HG03565 (cell line): ENCODE measurements at regions not wholly inside any gene's neighbourhood (a gene's known extent, or its start where the extent isn't known, plus 50 kb on each side); places are given as distances from the start of the nearest gene placed in this dataset.
"Not testable (repeated sequence)": the region's sequence is repeated elsewhere in the genome, so short reads cannot be mapped to it uniquely, and the experiment has no call there.

Source experiments
- ATAC-seq: cut with Tn5 transposase; IDR thresholded peaks from one replicate; pipeline ENCODE4 v1.9.1; 2021; ENCODE audit warnings: mild to moderate bottlenecking, moderate library complexity; ENCODE audit not compliant: unreplicated experiment

- no peak for ATAC-seq
Observed at GRCh38 chr7:67875558-67875957, 878.9 kb downstream of the TYW1 start.

GRCh38 chr7:67878808-67879207 is 882.2 kb downstream of the TYW1 start:
- ATAC-seq = no peak

- ATAC-seq = no peak
Observed at GRCh38 chr7:67882843-67883242, 886.2 kb downstream of the TYW1 start.

- ATAC-seq = no peak
Observed at GRCh38 chr7:67890316-67890715, 893.7 kb downstream of the TYW1 start.

GRCh38 chr7:67894746-67895145 is 898.1 kb downstream of the TYW1 start:
- no peak for ATAC-seq

GRCh38 chr7:67896721-67897120 is 900.1 kb downstream of the TYW1 start:
- no peak for ATAC-seq

GRCh38 chr7:67900456-67900855 is 903.8 kb downstream of the TYW1 start:
- ATAC-seq = no peak

- ATAC-seq = no peak
Observed at GRCh38 chr7:67901808-67902480, 905.3 kb downstream of the TYW1 start.

GRCh38 chr7:67907792-67908191 is 911.2 kb downstream of the TYW1 start:
- ATAC-seq = no peak

GRCh38 chr7:67912437-67912836 is 915.8 kb downstream of the TYW1 start:
- no peak for ATAC-seq

- no peak for ATAC-seq
Observed at GRCh38 chr7:67913604-67914003, 917.0 kb downstream of the TYW1 start.

GRCh38 chr7:67916111-67916510 is 919.5 kb downstream of the TYW1 start:
- not testable (repeated sequence) for ATAC-seq

- ATAC-seq = no peak
Observed at GRCh38 chr7:67916571-67917436, 920.2 kb downstream of the TYW1 start.

- no peak for ATAC-seq
Observed at GRCh38 chr7:67917437-67917755, 920.8 kb downstream of the TYW1 start.

GRCh38 chr7:67918158-67918557 is 921.5 kb downstream of the TYW1 start:
- ATAC-seq = no peak

- no peak for ATAC-seq
Observed at GRCh38 chr7:67923286-67923685, 926.7 kb downstream of the TYW1 start.

GRCh38 chr7:67928141-67928540 is 931.5 kb downstream of the TYW1 start:
- no peak for ATAC-seq

- ATAC-seq = not testable (repeated sequence)
Observed at GRCh38 chr7:67936447-67936846, 939.8 kb downstream of the TYW1 start.

GRCh38 chr7:67940400-67940799 is 943.8 kb downstream of the TYW1 start:
- no peak for ATAC-seq

GRCh38 chr7:67947191-67947590 is 950.6 kb downstream of the TYW1 start:
- no peak for ATAC-seq

GRCh38 chr7:67947646-67948045 is 951.0 kb downstream of the TYW1 start:
- ATAC-seq = no peak

GRCh38 chr7:67950321-67951083 is 953.9 kb downstream of the TYW1 start:
- no peak for ATAC-seq
